HG02981 (cell line): ENCODE measurements at regions not wholly inside any gene's neighbourhood (a gene's known extent, or its start where the extent isn't known, plus 50 kb on each side); places are given as distances from the start of the nearest gene placed in this dataset.

Source experiments
- ATAC-seq: cut with Tn5 transposase; IDR thresholded peaks from one replicate; pipeline ENCODE4 v1.9.1; 2021; ENCODE audit warnings: mild to moderate bottlenecking, moderate library complexity; ENCODE audit not compliant: unreplicated experiment

- no peak for ATAC-seq
Observed at GRCh38 chr5:142478113-142478512, 153.3 kb upstream of the SPRY4 start.

- ATAC-seq = no peak
Observed at GRCh38 chr5:142475102-142475513, 150.3 kb upstream of the SPRY4 start.

- ATAC-seq = no peak
Observed at GRCh38 chr5:142474431-142475094, 149.7 kb upstream of the SPRY4 start.

GRCh38 chr5:142473038-142473437 lies 148.2 kb upstream of the SPRY4 start:
- no peak for ATAC-seq

- ATAC-seq = no peak
Observed at GRCh38 chr5:142472306-142472951, 147.6 kb upstream of the SPRY4 start.

DNA sequence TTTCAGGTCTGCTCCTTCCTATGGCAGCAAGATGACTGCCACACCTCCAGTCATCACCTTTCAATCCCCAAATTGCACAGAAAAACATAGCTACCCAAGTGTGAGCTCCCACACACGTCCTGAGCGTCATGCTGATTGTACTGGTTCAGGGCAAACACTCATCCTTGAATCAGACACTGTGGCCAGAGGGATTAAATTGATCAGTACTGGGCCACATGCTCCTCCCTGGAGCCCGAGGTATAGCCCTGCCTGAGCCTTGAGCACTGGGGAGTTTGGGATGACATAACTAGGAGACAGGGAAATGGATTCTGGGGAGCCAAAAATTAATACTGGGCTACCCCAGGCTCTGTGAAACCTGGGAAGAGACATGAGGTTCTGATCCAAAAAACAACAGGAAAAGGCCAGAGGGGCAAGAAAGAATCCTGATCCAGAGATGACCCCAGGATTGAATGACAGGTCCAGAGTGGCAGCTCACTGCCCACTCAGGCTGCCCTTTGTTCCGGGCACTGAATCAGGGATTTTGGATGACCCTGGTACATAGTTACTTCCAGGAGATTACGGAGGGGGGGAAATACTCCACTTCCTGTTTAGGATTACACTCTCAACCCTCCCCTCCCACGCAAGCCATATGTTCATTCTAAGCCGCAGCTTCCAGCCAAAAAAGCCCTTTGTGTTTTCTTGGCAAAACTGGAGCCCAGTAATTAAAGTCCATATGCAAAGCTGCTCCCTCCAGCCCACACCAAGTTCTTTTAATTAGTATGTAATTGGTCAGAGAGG lies 141.6 kb upstream of the SPRY4 start:
- no peak for ATAC-seq

GRCh38 chr5:142465476-142465875 lies 140.7 kb upstream of the SPRY4 start:
- no peak for ATAC-seq

DNA sequence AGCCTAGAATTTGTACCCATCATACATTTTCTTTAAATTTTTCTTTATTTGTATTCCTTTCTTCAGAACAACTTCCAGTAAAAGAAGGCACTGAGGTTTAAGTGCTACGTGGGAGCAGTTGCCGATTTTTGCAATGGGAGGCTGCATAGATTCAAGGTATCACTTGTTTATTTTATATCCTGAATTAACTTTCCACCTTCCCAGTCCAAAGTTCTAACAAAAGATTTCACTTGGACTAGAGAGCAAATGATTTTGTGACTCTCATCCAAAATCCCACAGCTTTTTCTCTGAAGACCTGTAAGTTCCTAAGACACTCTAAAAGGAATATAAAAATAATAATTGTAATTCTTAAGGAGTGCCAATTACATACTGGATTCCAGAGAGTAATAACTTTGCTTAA lies 139.1 kb upstream of the SPRY4 start:
- no peak for ATAC-seq

DNA sequence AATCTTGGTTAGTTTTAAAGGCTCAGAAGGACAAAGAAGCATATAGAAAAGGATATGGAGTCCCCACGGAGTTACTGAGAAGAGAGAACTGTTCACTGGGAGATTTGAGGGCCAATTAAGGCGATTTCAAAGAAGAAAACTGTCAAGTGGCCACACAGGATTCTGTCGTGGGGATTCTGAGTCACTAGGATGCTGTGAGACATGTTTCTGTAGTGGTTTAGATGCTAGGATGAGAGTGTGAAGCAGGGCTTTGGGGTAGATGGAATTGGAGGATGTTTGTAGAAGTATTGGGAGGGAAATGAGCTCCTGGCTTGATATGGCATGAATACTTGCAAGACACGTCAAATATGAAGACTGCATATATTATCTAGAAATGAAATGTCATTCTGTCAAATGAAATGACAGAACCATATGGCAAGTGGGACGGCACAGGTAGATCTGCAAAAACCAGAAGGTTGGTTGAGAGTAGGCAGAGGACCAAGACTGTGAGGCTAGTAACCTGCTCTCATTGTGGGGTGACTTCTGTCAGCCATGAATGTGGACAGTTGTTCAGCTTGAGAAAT lies 136.3 kb upstream of the SPRY4 start:
- no peak for ATAC-seq

DNA sequence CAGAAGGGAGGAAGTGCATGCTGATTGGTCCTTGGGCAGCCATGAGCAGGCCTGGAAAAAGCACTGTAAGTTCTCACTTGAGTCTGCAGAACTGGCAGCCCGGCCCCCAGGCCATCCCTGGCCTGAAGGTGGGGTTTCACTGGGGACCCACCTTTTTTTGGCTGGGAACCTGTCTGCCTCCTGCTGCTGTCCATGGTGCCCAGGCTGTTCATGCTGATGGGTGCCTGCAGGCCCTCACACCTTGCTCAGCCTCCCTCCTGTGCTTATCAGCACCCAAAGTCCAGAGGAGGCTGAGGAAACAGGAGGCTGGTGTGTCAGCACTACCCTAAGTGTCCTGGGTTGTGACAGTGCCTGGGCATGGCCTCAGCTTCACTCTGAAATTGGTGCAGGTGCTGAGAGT lies 134.4 kb upstream of the SPRY4 start:
- ATAC-seq = no peak

- no peak for ATAC-seq
Observed at GRCh38 chr5:142455856-142456255, 131.0 kb upstream of the SPRY4 start.

GRCh38 chr5:142453932-142454331 lies 129.1 kb upstream of the SPRY4 start:
- ATAC-seq = no peak

DNA sequence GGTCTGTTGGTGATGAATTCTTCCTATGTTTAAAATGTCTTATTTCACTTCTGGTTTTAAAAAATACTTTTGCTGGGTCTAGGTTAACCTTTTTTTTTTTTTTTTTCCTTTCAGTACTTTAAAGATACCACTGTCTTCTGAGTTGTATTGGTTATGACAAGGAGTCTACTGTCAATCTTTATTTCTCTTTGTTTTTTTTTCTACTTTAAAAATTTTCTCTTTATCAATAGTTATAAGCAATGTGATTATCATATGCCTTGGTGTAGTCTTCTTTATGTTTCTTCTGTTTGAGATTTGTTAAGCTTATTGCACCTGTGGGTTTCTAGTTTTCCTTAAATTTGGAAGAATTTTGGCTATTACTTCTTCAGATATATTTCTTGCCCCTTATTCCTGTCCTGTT lies 125.6 kb upstream of the SPRY4 start:
- no peak for ATAC-seq

DNA sequence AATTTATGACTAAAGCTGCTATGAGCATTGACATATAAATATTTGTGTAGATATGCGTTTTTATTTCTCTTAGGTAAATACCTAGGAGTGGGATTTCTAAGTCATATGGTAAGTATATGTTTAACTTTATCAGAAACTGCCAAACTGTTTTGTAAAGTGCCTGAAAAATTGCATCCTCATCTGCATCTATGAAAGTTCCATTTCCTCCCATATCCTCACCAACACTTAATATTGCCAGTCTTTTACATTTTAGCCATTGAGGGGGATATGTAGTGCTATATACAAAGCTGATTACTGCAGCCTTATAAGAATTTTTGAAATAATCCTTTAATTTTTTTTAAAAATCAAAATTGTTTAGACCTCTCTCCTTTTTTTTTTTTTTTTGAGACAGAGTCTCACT lies 123.1 kb upstream of the SPRY4 start:
- no peak for ATAC-seq

DNA sequence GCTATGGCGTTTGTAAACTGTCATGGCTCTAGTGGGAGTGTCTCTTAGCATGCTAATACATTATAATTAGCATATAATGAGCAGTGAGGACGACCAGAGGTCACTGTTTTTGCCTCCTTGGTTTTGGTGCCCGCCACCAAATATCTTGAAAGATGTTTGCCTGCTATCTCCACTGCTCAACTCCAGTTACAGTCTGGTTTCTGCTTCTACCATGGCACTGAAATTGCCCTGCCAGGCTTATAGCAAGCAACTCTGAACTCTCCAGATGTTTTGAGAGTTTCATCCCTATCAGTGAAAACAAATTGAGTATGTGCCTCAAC lies 122.1 kb upstream of the SPRY4 start:
- ATAC-seq = no peak

GRCh38 chr5:142446131-142446959 lies 121.5 kb upstream of the SPRY4 start:
- ATAC-seq = no peak

- ATAC-seq = no peak
Observed at GRCh38 chr5:142445266-142445665, 120.4 kb upstream of the SPRY4 start.

DNA sequence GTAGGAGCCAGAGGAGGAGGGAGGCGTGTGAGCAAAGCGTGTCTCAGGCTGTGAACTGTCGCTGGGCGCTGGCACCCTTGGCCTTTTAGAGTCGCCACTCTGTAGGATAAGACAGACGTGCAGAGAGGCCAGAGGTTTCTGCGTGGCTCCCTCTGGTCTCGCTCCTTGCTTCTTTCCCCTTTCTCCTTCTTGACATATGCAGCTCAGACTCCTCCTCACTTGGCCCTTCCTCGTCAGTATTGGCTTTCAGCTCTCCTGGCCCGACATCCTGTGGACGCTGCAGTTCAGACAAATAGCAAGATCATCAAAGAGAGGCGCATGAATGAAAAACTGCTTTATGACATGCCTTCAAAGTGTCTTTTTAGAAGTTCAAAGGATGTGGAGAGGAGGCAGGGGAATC lies 116.8 kb upstream of the SPRY4 start:
- ATAC-seq = no peak

DNA sequence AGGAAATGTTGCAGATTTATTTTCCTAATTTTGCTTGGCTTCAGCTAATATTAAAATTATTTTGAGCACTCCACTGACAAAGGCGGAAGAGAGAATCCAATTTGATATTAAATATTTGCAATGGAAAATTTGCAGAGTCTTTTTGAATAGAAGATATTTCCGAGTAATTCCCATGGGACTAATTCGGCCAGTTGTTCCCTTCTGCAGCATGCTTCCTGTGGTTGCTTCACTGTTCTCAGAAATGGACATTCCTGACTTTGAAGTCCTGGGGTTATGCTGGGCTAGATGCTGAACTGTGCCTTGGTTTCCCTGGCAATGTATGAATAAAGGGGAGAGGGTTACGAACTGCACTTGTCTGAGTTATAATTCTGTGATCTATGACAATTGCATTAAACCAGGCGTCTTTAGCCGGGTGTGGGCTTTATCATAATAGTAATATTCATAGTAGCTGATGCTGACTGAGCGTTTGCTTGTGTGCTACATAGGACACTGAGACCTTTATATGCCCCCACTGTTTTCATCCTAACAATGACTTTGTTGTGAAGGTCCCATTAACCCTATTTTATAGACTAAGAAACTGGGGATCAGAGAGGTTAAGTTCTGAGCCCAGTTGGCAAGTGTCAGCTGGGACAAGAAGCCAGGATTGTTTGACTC lies 114.5 kb upstream of the SPRY4 start:
- ATAC-seq = no peak

GRCh38 chr5:142438573-142438972 lies 113.8 kb upstream of the SPRY4 start:
- no peak for ATAC-seq

DNA sequence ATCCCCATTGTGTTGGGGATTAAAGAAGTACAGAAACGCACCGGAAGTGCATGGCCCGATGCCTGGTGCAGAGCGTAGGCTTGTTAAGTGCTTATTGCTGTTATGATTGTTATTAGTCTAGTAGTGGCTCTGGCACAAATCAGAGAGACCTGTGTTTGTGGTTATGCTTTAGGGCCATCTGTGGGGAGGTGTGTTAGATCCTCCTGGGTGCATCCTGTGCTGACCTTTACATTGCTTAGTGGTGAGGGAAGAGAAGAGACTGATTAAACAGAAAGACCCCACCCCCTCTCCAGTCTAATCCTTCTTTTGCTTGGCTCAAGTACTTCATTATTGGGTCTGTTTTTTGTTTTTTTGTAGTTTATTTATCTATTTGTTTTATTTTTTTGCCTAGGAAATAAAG lies 112.7 kb upstream of the SPRY4 start:
- ATAC-seq = no peak
